ENCODE measurements at regions not wholly inside any gene's neighbourhood (a gene's known extent, or its start where the extent isn't known, plus 50 kb on each side); places are given as distances from the start of the nearest gene placed in this dataset.

- Histone ChIP-seq H3F3A (ENCODE audit: low read length, unreplicated experiment) (no peaks in the 10 kb centered on the region), H3K4me3 (ENCODE audit: low read length) (no peak overlapping the region), H3K4me1 (ENCODE audit: insufficient read depth, low read length) (peaks cover 11% of the 10 kb centered on the region; the same call in 1 of the 2 replicates), H2AFZ (ENCODE audit: low read length) (no peak overlapping the region), H4K20me1 (ENCODE audit: low read length) (no peaks in the 10 kb centered on the region), H3K79me2 (ENCODE audit: low read length) (no peaks in the 10 kb centered on the region), H3K27me3 (ENCODE audit: low read length) (no peaks in the 10 kb centered on the region), H3K27ac (ENCODE audit: low read length) (no peak overlapping the region), H3K9me2 (replicated peaks; ENCODE audit: low read length) (no peaks in the 10 kb centered on the region), H3K9me3 (ENCODE audit: low read length) (no peaks in the 10 kb centered on the region), H3K9ac (ENCODE audit: low read length) (no peak overlapping the region), H3K4me2 (ENCODE audit: low read length) (no peak overlapping the region), H3K36me3 (ENCODE audit: low read depth, low read length) (no peaks in the 10 kb centered on the region)
- TF ChIP-seq EZH2phosphoT487 (IDR thresholded peaks at IDR 0.05; ENCODE audit: borderline replicate concordance, low read length) (no peak), EZH2 (IDR thresholded peaks at IDR 0.05; ENCODE audit: low read length, unreplicated experiment) (no peak)
- TF ChIP-seq, protein P1, sequence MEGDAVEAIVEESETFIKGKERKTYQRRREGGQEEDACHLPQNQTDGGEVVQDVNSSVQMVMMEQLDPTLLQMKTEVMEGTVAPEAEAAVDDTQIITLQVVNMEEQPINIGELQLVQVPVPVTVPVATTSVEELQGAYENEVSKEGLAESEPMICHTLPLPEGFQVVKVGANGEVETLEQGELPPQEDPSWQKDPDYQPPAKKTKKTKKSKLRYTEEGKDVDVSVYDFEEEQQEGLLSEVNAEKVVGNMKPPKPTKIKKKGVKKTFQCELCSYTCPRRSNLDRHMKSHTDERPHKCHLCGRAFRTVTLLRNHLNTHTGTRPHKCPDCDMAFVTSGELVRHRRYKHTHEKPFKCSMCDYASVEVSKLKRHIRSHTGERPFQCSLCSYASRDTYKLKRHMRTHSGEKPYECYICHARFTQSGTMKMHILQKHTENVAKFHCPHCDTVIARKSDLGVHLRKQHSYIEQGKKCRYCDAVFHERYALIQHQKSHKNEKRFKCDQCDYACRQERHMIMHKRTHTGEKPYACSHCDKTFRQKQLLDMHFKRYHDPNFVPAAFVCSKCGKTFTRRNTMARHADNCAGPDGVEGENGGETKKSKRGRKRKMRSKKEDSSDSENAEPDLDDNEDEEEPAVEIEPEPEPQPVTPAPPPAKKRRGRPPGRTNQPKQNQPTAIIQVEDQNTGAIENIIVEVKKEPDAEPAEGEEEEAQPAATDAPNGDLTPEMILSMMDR (conservative IDR thresholded peaks at IDR 0.05; ENCODE audit: low read depth, low read length): no peak
- DNase-seq (no peak), ATAC-seq (no peak)
- POLR2A ChIA-PET (ENCODE audit: unreplicated experiment): no interaction called here
- no TSS peak for BruUV-seq (replicated peaks)
- intact Hi-C loops (cut with micrococcal nuclease): no loop called here
- CTCF ChIA-PET: no interaction called here
Observed at GRCh38 chr2:212931271-212931670, 220.1 kb downstream of the IKZF2 start.

DNA sequence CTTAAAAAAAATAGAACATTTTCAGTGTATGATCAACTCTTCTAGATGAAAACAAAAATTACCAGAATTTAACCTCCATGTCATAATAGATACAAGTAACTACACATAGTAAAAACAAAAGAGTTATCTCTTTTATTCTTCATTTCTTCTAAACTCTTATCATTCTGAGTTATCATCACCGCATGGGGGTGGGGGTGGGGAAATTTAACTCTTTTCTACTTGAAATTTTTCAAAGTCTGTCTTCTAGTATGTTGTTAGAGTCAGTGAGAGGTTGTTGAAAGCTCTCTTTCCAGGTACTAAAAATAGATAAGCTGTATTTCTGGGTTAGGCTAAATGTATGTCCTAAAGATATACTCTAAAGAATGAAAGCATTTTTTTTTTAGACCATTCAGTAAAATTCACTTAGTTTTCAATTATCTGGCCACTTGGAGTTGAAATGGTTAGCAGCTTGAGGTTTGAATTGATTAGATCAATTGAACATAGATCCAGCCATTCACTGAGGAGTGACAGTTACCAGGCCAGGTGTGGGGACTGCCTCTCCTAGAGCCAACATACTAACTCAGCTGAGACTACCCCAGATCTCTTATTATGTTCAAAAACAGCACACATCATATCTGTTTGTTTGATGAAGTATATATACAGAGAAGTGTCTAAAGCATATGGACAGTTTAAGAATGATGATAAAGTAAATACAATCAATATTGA is 220.7 kb downstream of the IKZF2 start:
- TF ChIP-seq, protein P1 (conservative IDR thresholded peaks at IDR 0.05; ENCODE audit: low read depth, low read length): no peak
- TF ChIP-seq EZH2 (IDR thresholded peaks at IDR 0.05; ENCODE audit: low read length, unreplicated experiment): no peak
- TF ChIP-seq EZH2phosphoT487 (IDR thresholded peaks at IDR 0.05; ENCODE audit: borderline replicate concordance, low read length): no peak
- H3K4me3 ChIP-seq (ENCODE audit: low read length): no peak overlapping the region
- POLR2A ChIA-PET (ENCODE audit: unreplicated experiment): no interaction called here
- H2AFZ ChIP-seq (ENCODE audit: low read length): no peak overlapping the region
- no peak overlapping the region for H3K27ac ChIP-seq (ENCODE audit: low read length)
- no peaks in the 10 kb centered on the region for H3F3A ChIP-seq (ENCODE audit: low read length, unreplicated experiment)
- no peaks in the 10 kb centered on the region for H4K20me1 ChIP-seq (ENCODE audit: low read length)
- H3K9ac ChIP-seq (ENCODE audit: low read length): no peak overlapping the region
- H3K4me1 ChIP-seq (ENCODE audit: insufficient read depth, low read length): peaks cover 11% of the 10 kb centered on the region; the same call in 1 of the 2 replicates
- H3K9me3 ChIP-seq (ENCODE audit: low read length): no peaks in the 10 kb centered on the region
- H3K36me3 ChIP-seq (ENCODE audit: low read depth, low read length): no peaks in the 10 kb centered on the region
- H3K9me2 ChIP-seq (replicated peaks; ENCODE audit: low read length): no peaks in the 10 kb centered on the region
- no peaks in the 10 kb centered on the region for H3K27me3 ChIP-seq (ENCODE audit: low read length)
- intact Hi-C loops (cut with micrococcal nuclease): no loop called here
- no TSS peak for BruUV-seq (replicated peaks)
- no peak for DNase-seq
- CTCF ChIA-PET: no interaction called here
- no peaks in the 10 kb centered on the region for H3K79me2 ChIP-seq (ENCODE audit: low read length)
- ATAC-seq: no peak
- no peak overlapping the region for H3K4me2 ChIP-seq (ENCODE audit: low read length)

GRCh38 chr2:212929971-212930370 is 221.4 kb downstream of the IKZF2 start:
- CTCF ChIA-PET: no interaction called here
- POLR2A ChIA-PET (ENCODE audit: unreplicated experiment): no interaction called here
- Histone ChIP-seq H3K9ac (ENCODE audit: low read length) (no peak overlapping the region), H2AFZ (ENCODE audit: low read length) (no peak overlapping the region), H3K4me1 (ENCODE audit: insufficient read depth, low read length) (peaks cover 5% of the 10 kb centered on the region; the same call in 1 of the 2 replicates), H3K79me2 (ENCODE audit: low read length) (no peaks in the 10 kb centered on the region), H4K20me1 (ENCODE audit: low read length) (no peaks in the 10 kb centered on the region), H3K4me2 (ENCODE audit: low read length) (no peak overlapping the region), H3F3A (ENCODE audit: low read length, unreplicated experiment) (no peaks in the 10 kb centered on the region), H3K27me3 (ENCODE audit: low read length) (no peaks in the 10 kb centered on the region), H3K9me3 (ENCODE audit: low read length) (no peaks in the 10 kb centered on the region), H3K27ac (ENCODE audit: low read length) (no peak overlapping the region), H3K36me3 (ENCODE audit: low read depth, low read length) (no peaks in the 10 kb centered on the region), H3K4me3 (ENCODE audit: low read length) (no peak overlapping the region), H3K9me2 (replicated peaks; ENCODE audit: low read length) (no peaks in the 10 kb centered on the region)
- TF ChIP-seq EZH2phosphoT487 (IDR thresholded peaks at IDR 0.05; ENCODE audit: borderline replicate concordance, low read length) (no peak), EZH2 (IDR thresholded peaks at IDR 0.05; ENCODE audit: low read length, unreplicated experiment) (no peak)
- TF ChIP-seq, protein P1 (conservative IDR thresholded peaks at IDR 0.05; ENCODE audit: low read depth, low read length): no peak
- no peak for DNase-seq
- no TSS peak for BruUV-seq (replicated peaks)
- intact Hi-C loops (cut with micrococcal nuclease): no loop called here
- ATAC-seq: no peak

Data from PC-3 (cell line).